K562 (cell line): ENCODE measurements at regions not wholly inside any gene's neighbourhood (a gene's known extent, or its start where the extent isn't known, plus 50 kb on each side); places are given as distances from the start of the nearest gene placed in this dataset.

Experiments used
- CC2D1A ChIP-seq: fragments of 450-650 bp; IDR thresholded peaks from 2 replicates; pipeline ENCODE4 v1.6.1; 2017; ENCODE audit warnings: mild to moderate bottlenecking
- CREB3L1 ChIP-seq: fragments of 450-650 bp; IDR thresholded peaks from 2 replicates; pipeline ENCODE4 v1.6.1; 2014; ENCODE audit warnings: low read depth, mild to moderate bottlenecking, moderate library complexity, borderline replicate concordance
- CREBBP ChIP-seq: IDR thresholded peaks from one replicate; pipeline ENCODE4 v1.6.1; 2012; ENCODE audit warnings: low read depth, mild to moderate bottlenecking, control low read depth, inconsistent platforms, low read length
- ETV1 ChIP-seq: fragments of 450-650 bp; conservative IDR thresholded peaks from 2 replicates; pipeline ENCODE4 v1.6.1; 2016; ENCODE audit warnings: missing genetic modification characterization, control low read depth, low read depth, missing compliant biosample characterization
- FOXO4 ChIP-seq: fragments of 450-650 bp; formaldehyde crosslinking; IDR thresholded peaks from 2 replicates; pipeline ENCODE4 v1.4.0; 2020; ENCODE audit warnings: mild to moderate bottlenecking, moderate library complexity
- HINFP ChIP-seq: fragments of 450-650 bp; conservative IDR thresholded peaks from 2 replicates; pipeline ENCODE4 v1.6.1; 2016; ENCODE audit warnings: missing genetic modification characterization, low read depth, mild to moderate bottlenecking, control low read depth, missing compliant biosample characterization
- MAX ChIP-seq: sonication (generic); formaldehyde crosslinking; IDR thresholded peaks from 2 replicates; pipeline ENCODE4 v1.9.0; 2022; ENCODE audit warnings: mild to moderate bottlenecking, missing genetic modification reagents
- NBN ChIP-seq: fragments of 450-650 bp; IDR thresholded peaks from 2 replicates; pipeline ENCODE4 v1.6.1; 2016; ENCODE audit warnings: low read depth, mild to moderate bottlenecking
- RREB1 ChIP-seq: fragments of 250-450 bp; sonication (Bioruptor Pico); IDR thresholded peaks from 2 replicates; pipeline ENCODE4 v1.4.0; 2020
- STAT6 ChIP-seq: sonication (generic); formaldehyde crosslinking; IDR thresholded peaks from 2 replicates; pipeline ENCODE4 v1.8.1; 2023; ENCODE audit warnings: mild to moderate bottlenecking, missing genetic modification reagents
- SUPT5H ChIP-seq: fragments of 450-650 bp; IDR thresholded peaks from 2 replicates; pipeline ENCODE4 v1.6.1; 2016
- ZBTB43 ChIP-seq: sonication (generic); formaldehyde crosslinking; IDR thresholded peaks from 2 replicates; pipeline ENCODE4 v1.8.0; 2023; ENCODE audit warnings: mild to moderate bottlenecking, missing genetic modification reagents
- ZNF717 ChIP-seq: fragments of 250-450 bp; sonication (Bioruptor Pico); IDR thresholded peaks from 2 replicates; pipeline ENCODE4 v1.5.0; 2021

GRCh38 chr5:4011943-4012342 lies 416.3 kb downstream of the IRX1 start (continued):
- TF ChIP-seq RREB1 (CRISPR knock-in tag) (no peak), MAX (CRISPR knock-in tag) (no peak), CC2D1A (no peak), STAT6 (CRISPR knock-in tag) (no peak), NBN (no peak), SUPT5H (no peak), HINFP (no peak), FOXO4 (no peak), CREBBP (no peak), ETV1 (no peak), ZNF717 (CRISPR knock-in tag) (no peak), ZBTB43 (CRISPR knock-in tag) (no peak), CREB3L1 (no peak)
- TF ChIP-seq, all 486 proteins: peak for 0
